ENCODE measurements at regions not wholly inside any gene's neighbourhood (a gene's known extent, or its start where the extent isn't known, plus 50 kb on each side); places are given as distances from the start of the nearest gene placed in this dataset.

DNA sequence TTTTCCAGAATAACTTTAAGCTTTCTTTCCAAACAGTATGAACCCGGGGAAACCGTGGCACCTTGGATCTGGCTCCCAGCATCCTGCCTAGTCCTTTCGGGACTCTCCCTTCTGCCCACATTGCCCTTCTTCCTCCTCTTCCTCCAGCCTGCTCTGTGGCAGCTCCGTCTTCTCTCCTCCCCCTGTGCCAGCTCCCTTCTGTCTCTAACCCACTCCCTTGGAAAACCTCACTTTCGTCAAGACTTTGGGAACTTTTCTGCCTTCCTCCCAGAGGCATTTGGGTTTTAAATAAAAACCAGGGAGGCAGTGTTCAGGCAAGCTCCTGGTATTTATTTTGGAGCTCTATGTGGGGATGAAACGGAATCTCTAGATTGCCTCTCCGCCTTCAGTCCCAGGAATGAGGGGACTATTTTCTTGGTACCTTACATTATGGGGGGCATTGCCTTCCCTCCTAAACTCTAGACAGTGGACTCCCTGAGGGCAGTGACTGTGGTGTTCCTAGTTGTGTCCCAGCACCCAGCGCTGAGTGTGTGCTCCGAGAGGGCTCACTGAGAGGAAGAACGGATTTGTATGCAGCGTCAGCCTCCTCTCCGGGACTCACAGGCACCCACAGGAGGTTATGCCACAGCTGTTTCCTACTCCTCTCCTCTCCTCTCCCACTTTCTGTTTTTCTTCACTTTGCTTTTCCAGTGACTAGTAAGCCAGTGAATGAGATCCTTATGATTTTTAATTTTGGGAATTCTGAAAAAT lies 105.4 kb upstream of the MRPS22 start:
- TF ChIP-seq, protein P1, sequence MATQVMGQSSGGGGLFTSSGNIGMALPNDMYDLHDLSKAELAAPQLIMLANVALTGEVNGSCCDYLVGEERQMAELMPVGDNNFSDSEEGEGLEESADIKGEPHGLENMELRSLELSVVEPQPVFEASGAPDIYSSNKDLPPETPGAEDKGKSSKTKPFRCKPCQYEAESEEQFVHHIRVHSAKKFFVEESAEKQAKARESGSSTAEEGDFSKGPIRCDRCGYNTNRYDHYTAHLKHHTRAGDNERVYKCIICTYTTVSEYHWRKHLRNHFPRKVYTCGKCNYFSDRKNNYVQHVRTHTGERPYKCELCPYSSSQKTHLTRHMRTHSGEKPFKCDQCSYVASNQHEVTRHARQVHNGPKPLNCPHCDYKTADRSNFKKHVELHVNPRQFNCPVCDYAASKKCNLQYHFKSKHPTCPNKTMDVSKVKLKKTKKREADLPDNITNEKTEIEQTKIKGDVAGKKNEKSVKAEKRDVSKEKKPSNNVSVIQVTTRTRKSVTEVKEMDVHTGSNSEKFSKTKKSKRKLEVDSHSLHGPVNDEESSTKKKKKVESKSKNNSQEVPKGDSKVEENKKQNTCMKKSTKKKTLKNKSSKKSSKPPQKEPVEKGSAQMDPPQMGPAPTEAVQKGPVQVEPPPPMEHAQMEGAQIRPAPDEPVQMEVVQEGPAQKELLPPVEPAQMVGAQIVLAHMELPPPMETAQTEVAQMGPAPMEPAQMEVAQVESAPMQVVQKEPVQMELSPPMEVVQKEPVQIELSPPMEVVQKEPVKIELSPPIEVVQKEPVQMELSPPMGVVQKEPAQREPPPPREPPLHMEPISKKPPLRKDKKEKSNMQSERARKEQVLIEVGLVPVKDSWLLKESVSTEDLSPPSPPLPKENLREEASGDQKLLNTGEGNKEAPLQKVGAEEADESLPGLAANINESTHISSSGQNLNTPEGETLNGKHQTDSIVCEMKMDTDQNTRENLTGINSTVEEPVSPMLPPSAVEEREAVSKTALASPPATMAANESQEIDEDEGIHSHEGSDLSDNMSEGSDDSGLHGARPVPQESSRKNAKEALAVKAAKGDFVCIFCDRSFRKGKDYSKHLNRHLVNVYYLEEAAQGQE (IDR thresholded peaks at IDR 0.05; ENCODE audit: insufficient read depth in 1 of 2, low read depth in 2 of 2, low read length in 2 of 2) = no peak
- TF ChIP-seq FOXP2 (optimal IDR thresholded peaks at IDR 0.05; ENCODE audit: borderline replicate concordance, extremely low read depth, extremely low read length, insufficient read depth) (no peak), POLR2AphosphoS5 (IDR thresholded peaks at IDR 0.05; ENCODE audit: low read depth, low read length) (no peak), SIN3A (IDR thresholded peaks at IDR 0.05; ENCODE audit: borderline replicate concordance, insufficient read depth, low read length) (no peak), TAF1 (IDR thresholded peaks at IDR 0.05; ENCODE audit: borderline replicate concordance, insufficient read depth, low read length) (no peak)

DNA sequence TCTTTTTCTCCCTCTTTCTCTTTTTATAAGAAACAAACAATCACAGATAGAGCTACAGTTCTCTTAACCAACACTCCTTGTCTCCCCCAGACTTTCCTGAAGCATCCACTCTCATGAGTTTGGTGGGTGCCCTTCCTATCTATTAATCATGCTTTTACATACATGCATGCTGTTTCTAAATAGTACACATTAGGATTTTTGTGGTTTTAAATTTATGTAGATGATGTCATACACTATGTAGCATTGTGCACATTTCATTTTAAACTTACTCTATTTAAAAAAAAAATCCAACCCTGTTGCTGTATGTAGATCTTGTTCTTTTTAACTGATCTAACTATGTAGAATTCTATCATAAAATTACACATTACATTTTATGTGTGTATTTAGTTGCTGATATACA lies 104.3 kb upstream of the MRPS22 start:
- TF ChIP-seq FOXP2 (optimal IDR thresholded peaks at IDR 0.05; ENCODE audit: borderline replicate concordance, extremely low read depth, extremely low read length, insufficient read depth) (no peak), SIN3A (IDR thresholded peaks at IDR 0.05; ENCODE audit: borderline replicate concordance, insufficient read depth, low read length) (no peak), POLR2AphosphoS5 (IDR thresholded peaks at IDR 0.05; ENCODE audit: low read depth, low read length) (no peak), TAF1 (IDR thresholded peaks at IDR 0.05; ENCODE audit: borderline replicate concordance, insufficient read depth, low read length) (no peak)
- TF ChIP-seq, protein P1 (IDR thresholded peaks at IDR 0.05; ENCODE audit: insufficient read depth in 1 of 2, low read depth in 2 of 2, low read length in 2 of 2) = no peak

DNA sequence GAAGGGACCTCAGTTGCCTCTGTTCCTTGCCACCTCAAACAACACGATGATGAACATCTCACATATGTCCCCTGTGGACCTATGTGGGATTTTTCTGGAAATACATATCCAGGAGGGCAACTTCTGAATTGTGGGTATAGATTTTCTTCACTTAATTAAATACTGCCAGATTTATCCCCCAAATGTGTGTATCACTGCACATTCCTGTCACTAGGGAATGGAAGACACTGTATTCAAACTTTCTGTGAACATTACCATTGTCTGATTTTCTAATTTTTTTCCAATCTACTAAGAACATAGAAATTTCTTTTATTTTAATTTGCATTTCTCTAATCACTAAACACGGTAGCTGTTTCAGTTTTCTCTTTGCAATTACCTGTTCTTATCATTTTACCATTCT lies 102.0 kb upstream of the MRPS22 start:
- TF ChIP-seq, protein P1 (IDR thresholded peaks at IDR 0.05; ENCODE audit: insufficient read depth in 1 of 2, low read depth in 2 of 2, low read length in 2 of 2) = no peak
- no peak for TF ChIP-seq POLR2AphosphoS5 (IDR thresholded peaks at IDR 0.05; ENCODE audit: low read depth, low read length)

DNA sequence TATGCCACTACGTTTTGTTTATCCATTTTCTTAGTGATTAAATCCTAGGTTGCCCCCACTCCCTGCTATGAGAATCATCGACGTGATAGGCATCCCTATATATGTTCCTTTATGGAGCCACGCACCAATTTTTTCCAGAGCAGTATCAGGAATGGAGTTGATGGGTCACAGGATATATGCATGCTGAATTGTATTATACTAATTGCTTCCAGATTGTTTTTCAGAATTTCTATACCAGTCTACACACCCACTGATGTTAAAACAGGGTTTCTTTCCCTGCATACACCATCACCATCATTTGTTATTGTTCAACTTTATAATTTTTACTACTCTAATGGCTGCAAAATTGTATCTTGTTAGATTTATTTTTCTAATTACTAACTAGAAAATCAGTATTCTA lies 100.1 kb upstream of the MRPS22 start:
- TF ChIP-seq, protein P1 (IDR thresholded peaks at IDR 0.05; ENCODE audit: insufficient read depth in 1 of 2, low read depth in 2 of 2, low read length in 2 of 2) = no peak
- TF ChIP-seq FOXP2 (optimal IDR thresholded peaks at IDR 0.05; ENCODE audit: borderline replicate concordance, extremely low read depth, extremely low read length, insufficient read depth) = no peak
- TF ChIP-seq POLR2AphosphoS5 (IDR thresholded peaks at IDR 0.05; ENCODE audit: low read depth, low read length) = no peak
- no peak for TF ChIP-seq SIN3A (IDR thresholded peaks at IDR 0.05; ENCODE audit: borderline replicate concordance, insufficient read depth, low read length)
- no peak for TF ChIP-seq TAF1 (IDR thresholded peaks at IDR 0.05; ENCODE audit: borderline replicate concordance, insufficient read depth, low read length)
